Fibroblast of mammary gland (primary cell): ENCODE measurements at regions not wholly inside any gene's neighbourhood (a gene's known extent, or its start where the extent isn't known, plus 50 kb on each side); places are given as distances from the start of the nearest gene placed in this dataset.

Experiments used
- DNase-seq: peaks from one replicate; pipeline ENCODE4 v3.0.0-alpha.2; 2010; ENCODE audit warnings: low read depth
- H3K4me3 ChIP-seq: 2 replicates; pipeline ENCODE4 v1.5.1; 2011; ENCODE audit warnings: low read depth, mild to moderate bottlenecking, low read length, moderate library complexity; ENCODE audit not compliant: control insufficient read depth
- TF ChIP-seq, protein P1 (sequence below): conservative IDR thresholded peaks from 2 replicates; pipeline ENCODE4 v1.5.1; 2011; ENCODE audit warnings: low read depth, low read length, inconsistent platforms; ENCODE audit not compliant: control insufficient read depth, insufficient read depth

DNA sequence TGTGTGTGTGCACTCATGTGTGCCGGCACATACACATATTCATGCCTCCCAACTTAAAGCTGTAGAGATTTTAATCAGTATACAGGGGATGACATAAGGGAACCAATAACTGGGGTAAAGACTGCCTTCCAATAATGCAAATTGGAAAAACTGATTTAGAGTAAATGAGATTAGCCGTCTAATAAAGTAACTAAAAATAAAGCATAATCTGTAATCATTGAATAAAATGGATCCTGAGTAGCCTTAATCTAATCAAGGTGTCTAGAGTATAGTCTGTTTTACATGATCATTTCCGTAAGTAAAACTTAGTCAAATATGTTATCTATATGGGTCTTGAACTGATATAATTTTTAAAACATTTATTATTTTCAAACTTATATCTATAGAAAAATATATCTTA lies 925.8 kb downstream of the FSTL5 start:
- TF ChIP-seq, protein P1, sequence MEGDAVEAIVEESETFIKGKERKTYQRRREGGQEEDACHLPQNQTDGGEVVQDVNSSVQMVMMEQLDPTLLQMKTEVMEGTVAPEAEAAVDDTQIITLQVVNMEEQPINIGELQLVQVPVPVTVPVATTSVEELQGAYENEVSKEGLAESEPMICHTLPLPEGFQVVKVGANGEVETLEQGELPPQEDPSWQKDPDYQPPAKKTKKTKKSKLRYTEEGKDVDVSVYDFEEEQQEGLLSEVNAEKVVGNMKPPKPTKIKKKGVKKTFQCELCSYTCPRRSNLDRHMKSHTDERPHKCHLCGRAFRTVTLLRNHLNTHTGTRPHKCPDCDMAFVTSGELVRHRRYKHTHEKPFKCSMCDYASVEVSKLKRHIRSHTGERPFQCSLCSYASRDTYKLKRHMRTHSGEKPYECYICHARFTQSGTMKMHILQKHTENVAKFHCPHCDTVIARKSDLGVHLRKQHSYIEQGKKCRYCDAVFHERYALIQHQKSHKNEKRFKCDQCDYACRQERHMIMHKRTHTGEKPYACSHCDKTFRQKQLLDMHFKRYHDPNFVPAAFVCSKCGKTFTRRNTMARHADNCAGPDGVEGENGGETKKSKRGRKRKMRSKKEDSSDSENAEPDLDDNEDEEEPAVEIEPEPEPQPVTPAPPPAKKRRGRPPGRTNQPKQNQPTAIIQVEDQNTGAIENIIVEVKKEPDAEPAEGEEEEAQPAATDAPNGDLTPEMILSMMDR: no peak
- no peak for DNase-seq
- H3K4me3 ChIP-seq: no peak overlapping the region

DNA sequence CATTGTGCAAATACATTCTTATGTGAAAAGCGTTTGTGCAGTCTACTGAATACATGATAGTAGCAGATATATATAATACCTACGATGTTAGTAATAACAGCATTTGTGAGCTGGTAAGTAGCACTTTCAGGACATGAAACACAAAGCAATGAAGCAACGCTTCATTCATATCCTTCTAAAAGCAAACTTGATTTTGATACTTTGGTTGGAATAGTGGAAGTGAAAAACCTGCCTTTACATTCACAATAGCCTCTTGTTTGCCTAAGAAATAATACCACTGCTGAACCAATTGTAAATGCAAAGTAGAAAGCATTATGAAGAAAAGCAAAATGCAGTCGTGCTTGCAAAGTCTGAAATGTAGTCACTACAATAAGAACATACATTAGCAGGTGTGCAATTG lies 926.3 kb downstream of the FSTL5 start:
- no peak for DNase-seq
- H3K4me3 ChIP-seq: no peak overlapping the region
- TF ChIP-seq, protein P1: no peak

DNA sequence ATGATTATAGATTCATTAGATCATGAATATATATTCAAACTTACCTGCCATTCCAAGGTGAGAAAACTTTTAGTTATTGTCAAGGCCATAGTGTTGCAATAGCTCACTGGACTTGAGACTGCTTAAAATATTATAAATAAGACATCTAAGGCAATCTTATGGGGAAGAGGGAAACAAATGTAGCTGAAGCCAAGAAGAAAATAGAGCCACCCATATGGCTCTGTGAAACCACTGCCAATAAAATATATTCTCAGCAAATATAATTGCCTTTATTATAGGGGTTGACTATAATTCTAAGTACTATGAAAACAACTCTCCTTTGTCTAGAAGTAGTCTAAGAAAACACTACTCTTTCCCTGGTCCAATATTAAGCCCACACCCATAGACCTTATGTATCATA lies 938.5 kb downstream of the FSTL5 start:
- TF ChIP-seq, protein P1: no peak
- no peak for DNase-seq
- no peak overlapping the region for H3K4me3 ChIP-seq

DNA sequence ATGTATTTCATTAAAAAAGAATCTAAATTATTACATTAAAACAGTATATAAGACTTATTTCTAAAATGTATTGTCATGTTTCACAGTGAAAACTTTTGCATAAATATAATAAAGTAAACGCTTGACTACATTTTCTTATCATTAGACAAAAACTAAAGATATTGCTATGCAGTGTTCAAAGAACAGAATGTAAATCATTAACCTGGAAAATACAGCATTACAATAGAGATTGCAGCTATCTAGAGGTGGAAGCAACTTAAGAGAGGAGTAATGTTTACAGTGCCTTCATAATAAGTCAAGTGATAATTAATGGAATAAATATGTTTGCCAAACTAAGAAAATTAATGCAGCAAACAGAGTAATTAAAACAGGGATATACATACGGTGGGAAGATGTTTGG lies 940.9 kb downstream of the FSTL5 start:
- DNase-seq: no peak
- TF ChIP-seq, protein P1: no peak

DNA sequence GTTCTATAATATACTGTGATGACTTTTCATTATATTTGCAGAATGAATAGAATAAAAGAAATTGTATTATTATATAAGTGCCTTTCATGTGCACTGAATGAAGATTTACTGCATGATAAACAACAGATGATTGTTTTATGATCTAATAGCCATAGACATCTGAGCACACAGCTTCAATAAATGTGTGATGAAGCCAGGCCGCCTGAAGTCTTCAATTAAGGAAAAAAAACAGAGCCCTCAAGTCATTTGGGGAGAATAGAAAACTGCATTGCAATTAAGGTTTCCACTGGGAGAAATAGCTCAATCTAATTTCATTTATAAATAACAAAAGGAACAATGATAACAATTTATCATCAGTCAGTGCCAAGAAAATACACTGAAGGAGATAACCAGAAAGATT lies 955.2 kb downstream of the FSTL5 start:
- H3K4me3 ChIP-seq: no peak overlapping the region
- TF ChIP-seq, protein P1: no peak
- no peak for DNase-seq

More for the DNA sequence above, 940.9 kb downstream of the FSTL5 start:
- H3K4me3 ChIP-seq: no peak overlapping the region

DNA sequence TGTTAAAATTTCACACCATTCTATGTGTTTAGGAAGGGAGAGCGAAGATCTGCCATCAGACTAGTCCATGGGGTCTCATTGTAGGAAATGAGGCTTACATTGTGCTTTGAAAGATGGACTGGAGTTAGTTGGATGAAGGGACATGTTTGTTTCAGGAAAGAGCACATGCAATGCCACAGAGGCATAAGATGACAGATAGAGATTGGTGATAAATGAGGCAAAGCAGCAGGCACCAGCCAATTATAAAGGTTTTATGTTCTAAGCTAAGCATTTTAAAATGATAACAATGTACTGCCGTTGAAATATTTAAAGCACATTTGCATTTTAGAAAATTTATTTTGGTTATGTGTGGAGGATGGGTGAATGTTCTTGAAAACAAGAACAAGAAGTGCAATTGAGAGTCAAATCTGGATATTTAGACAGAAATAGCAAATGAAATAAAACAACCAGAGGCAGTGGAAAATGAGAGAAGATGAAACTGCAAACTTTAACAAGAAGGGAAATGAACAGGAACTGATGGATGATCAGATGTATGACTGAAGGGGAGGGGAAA lies 957.2 kb downstream of the FSTL5 start:
- H3K4me3 ChIP-seq: no peak overlapping the region
- DNase-seq: no peak
- TF ChIP-seq, protein P1: no peak

DNA sequence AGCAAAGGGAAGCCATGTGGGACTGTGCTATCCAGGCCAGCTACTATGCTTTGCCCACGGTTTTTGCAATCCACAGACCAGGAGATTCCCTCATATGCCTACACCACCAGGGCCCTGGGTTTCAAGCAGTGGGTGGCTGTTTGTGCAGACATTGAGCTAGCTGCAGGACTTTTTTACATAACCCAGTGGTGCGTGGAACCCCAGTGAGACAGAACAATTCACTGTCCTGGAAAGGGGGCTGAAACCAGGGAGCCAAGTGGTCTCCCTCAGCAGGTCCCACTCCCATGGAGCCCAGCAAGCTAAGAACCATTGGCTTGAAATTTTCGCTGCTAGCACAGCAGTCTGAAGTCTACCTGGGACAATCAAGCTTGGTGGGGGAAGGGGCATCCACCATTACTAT lies 959.9 kb downstream of the FSTL5 start:
- H3K4me3 ChIP-seq: no peak overlapping the region
- TF ChIP-seq, protein P1: no peak

More for the DNA sequence above, 959.9 kb downstream of the FSTL5 start:
- no peak for DNase-seq
